Muscle of back (tissue), 3 donors: ENCODE measurements at regions not wholly inside any gene's neighbourhood (a gene's known extent, or its start where the extent isn't known, plus 50 kb on each side); places are given as distances from the start of the nearest gene placed in this dataset.
"Not testable (repeated sequence)": the region's sequence is repeated elsewhere in the genome, so short reads cannot be mapped to it uniquely, and the experiment has no call there.

Experiments
- DNase-seq, 3 donors: peaks; one replicate each; pipeline versions ENCODE4 v3.0.0 to v3.0.0-alpha.2; 2013

DNA sequence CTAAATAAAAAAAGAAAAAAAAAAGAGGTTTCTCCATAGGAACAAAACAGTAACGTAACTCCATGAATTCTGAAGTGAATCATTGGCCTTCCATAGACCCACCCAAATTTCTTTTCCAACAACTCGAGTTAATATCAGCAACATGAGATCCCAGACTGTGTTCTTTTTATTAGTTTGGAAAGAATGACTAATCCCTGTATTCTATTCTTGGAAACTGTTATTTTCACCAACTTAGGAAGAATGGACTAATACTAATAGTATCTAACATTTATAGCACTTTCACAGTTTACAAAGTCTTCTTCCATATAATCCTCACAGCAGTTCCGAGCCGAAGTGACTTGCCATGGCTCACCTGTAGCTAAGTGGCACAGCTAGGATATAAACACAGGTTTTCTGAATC lies 72.7 kb upstream of the SLC4A7 start:
- peak in 2 of 3 donors; percentile 52 to 61 for DNase-seq

DNA sequence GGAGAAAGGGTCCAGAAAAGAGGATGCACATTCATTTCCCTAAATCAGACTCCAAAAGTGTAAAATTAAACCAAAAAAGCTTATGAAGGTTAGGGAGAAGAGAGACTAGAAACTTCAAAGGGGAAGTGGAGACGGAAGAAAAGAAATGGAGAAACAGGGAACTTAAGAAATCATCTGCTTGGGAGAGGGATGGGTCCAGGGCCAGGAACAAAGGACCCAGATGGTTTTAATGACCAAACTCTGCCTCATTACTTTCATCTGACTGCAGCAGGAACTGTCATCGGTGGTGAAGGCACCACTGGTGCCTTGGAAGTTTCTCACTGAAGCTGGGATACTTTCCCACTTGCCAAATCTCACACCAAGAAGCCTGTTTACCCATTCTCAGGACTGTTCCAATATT lies 70.5 kb upstream of the SLC4A7 start:
- DNase-seq = no peak

DNA sequence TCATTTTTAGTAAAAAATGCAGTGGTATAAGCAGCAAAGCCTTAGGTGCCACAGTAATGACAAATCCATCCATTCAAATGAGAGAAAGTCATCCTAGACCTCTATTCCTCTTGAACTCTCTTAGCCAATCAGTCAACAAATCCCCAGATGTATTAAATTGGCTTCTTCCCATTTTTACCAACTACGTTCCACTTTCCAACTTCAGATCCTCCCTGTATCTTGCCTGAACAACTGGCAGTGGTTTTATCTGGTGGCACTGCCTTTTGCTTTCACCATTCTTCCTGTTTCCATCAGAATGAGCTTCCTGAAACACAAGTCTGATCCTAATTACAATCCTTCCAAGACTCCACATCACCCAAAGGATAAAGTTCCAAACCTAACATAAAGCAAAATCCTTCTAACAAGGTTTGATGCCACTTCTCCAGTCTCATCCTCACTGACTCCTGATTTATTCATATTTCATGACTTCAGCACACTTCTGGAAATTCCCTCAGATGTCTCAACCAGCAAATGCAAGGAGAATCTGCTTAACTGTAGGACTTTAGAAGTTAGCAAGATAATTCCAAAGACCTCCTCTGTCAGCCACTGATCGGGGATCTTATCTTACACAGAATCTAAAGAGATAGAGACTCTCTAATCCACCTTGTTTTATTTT lies 69.8 kb upstream of the SLC4A7 start:
- DNase-seq = no peak

DNA sequence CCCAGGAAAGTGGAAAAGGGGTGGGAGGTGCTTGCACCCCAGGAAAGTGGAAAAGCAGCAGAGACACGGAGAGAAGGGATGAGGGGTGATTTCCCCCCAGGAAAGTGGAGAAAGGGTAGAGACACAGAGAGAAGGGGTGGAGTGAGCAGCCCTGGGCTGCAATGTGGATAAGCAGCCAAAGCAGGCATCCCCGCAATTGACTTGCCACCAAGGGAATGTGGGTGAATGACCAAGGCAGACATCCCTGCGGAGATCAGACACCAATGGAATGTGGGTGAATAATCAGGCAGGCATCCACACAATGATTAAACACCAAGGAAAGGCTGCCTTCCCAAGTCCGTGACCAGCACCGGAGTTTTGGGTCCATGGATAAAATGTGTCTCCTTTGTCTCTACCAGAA lies 68.5 kb upstream of the SLC4A7 start:
- peak in 1 of 3 donors; percentile 66 for DNase-seq

DNA sequence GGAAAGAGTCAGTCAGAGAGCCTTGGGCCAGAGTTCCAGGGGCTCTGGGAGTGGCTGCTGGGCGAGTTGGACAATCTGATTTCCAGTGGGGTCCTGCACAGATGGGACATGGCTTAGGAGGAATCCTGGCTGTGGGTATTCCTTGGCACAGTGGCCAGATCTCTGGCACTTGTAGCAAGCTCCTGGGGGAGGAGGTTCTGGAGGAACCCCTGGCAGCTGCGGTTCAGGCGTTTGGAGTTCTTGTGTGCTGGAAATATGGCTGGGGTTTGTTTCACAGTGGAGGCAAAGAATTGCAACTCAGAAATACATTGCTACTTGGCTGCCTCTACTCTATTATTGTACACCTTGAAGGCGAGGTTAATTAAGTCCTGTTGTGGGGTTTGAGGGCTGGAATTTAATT lies 67.2 kb upstream of the SLC4A7 start:
- not testable (repeated sequence) for DNase-seq

DNA sequence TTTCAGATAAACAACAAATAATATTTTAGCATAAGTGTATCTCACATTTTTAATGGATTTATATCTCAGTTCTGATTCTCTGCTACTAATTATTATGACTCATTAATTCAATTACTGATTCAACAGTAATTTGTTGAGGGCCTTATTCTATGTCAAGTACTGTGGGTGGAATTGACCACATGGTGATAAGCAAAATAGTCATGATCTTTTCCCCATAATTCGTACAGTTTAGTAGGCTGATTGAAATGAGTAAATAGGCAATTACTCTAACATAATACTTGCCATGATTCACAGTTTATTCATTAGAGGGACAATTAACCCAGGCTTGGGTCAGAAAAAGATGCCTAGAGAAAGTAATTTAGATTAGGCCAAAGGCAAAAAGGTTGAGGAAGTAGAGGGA lies 60.9 kb upstream of the SLC4A7 start:
- DNase-seq = no peak

DNA sequence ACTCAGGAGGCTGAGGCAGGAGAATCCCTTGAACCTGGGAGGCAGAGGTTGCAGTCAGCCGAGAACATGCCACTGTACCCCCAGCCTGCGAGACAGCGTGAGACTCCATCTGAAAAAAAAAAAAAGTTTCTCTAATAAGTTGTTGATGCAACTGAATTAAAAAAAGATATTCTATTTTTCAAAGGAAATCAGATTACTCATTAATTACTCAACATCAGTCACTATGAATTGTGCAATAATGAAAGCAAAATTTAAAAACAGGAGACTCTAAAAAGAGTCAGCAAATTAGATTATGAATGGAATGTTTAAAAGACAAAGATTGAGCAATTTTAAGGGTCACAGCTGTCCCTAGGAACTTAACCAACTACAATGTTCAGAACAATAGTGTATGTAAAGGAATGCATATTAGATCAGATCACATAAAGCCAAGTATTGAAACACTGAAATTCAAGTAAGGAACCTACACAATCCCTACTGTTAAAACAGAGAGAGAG lies 60.2 kb upstream of the SLC4A7 start:
- DNase-seq = peak in 2 of 3 donors; percentile 40 to 60

DNA sequence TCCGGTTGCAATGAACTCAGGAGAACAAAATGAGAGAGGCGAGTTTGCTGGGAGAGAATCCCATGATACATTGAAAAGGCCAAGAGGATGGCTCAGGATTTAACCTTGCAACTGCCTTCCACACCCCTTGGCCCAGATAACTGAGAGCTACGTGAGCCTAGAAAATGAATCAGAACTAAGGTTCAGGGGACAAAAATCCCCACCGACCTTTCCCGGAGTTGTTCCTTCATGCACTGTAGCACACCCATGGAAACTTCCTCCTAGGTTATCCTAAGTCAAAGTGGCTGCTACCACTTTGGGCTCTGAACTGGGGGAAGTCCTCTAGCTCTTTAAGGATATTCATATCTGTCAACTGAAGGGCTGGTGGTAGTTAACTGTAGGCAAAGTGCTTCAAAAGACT lies 58.3 kb upstream of the SLC4A7 start:
- DNase-seq = no peak

DNA sequence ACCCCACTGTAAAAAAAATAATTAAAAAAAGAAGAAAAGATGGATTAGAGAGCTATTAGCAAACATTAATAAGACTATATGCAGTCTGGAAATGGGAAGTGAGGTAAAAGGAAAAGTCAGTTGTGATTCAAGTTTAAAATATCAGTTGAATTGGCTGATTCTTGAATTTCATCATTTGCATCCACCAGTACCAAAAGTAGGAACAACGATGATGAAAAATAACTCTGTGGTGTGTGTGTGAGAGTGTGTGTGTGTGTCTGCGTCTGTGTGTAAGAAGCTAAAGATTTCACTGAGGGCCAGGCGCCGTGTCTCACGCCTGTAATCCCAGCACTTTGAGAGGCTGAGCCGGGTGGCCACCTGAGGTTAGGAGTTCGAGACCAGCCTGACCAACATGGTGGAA lies 56.0 kb upstream of the SLC4A7 start:
- DNase-seq = no peak

DNA sequence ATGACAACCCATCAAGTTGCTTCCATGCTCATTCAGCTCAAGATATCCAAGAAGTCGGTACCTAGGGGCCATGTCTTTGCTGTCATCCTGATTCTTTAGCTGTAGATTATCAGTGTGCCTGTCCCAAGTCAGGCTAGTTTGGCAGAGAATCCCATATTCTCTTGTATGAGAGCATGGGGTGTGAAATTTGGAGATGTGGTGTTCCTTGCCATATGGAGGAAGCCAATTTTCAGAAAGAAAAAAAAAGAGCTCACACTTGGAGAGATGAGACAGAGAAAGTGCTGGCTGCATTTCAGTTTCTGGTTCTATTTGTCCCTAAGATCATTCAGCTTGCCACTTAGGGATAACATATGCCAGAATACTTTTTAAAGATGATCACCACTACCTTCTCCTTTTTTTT lies 52.3 kb upstream of the SLC4A7 start:
- no peak for DNase-seq

DNA sequence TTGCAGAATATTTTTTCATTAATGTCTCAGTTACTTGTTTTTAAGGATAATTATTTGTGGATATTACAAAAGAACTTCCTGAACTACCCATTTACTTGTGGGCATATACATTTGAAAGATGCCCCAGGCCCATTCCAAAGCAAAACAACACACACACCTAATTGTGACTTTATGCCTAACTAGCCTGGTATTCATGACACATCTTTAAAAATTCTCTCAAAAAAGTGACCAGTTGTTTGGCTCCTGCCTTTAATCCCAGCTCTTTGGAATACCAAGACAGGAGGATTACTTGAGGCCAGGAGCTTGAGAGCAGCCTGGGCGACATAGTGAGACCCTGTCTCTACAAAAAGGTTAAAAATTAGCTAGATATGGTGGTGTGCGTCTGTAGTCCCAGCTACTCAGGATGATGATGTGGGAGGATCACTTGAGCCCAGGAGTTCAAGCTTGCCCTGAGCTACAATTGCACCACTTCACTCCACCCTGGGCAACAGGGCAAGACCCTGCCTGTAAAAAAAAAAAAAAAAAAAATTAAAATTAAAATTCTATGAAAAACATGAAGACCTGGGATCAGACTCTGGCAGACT lies 51.7 kb upstream of the SLC4A7 start:
- no peak for DNase-seq

DNA sequence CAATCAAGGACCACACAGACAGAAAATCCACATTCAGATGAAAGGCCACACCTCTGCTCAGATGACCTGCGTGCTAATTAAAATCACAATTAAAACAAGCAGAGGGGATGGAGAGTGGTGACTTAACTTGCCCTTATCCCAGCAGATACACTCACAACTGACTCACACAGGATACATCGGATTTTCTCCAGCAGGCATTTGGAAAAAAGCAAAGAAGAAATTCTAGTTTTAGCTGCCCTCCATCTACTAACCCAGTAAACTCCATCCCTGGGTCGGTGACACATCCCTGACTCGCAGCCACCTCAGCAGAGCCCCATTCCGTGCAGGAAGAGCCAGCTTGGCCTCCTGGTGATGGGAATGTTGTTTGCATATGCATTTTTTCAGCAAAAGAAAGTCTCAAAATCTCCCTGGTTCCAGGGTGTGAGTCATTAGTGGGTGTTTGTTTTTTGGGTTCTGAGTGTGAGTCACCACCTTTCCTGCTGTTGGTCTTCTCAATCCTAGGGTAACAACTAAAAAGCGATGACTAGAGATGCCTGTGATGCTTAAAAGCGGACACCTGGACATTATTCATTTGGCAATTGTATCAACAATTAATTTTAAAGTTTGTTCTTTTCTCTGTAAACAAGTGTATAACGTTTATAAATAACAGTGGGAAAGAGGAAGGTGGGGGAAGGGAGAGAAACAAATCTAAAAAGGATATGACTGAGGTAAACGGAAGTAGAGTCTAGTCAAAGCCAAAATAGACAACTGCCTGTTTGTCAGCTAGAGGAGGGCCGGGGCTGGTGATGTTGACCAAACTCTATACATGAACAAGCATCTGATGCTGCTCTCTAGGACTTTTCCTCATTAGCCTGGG lies 49.8 kb upstream of the SLC4A7 start:
- DNase-seq = peak in 2 of 3 donors; percentile 24 to 98
